HCEC 1CT (cell line): ENCODE measurements at regions not wholly inside any gene's neighbourhood (a gene's known extent, or its start where the extent isn't known, plus 50 kb on each side); places are given as distances from the start of the nearest gene placed in this dataset.
"Not testable (repeated sequence)": the region's sequence is repeated elsewhere in the genome, so short reads cannot be mapped to it uniquely, and the experiment has no call there.

ENCODE experiments used
- DNase-seq: peaks from one replicate; pipeline ENCODE4 v3.0.0-alpha.2; 2017

GRCh38 chr13:80070024-80070703 lies 270.8 kb downstream of the SPRY2 start:
- no peak for DNase-seq

- no peak for DNase-seq
These were observed 271.6 kb downstream of the SPRY2 start for GRCh38 chr13:80069374-80069773.

- DNase-seq = no peak
These were observed 274.9 kb downstream of the SPRY2 start for GRCh38 chr13:80065996-80066395.

GRCh38 chr13:80062416-80062815 lies 278.5 kb downstream of the SPRY2 start:
- DNase-seq = not testable (repeated sequence)

GRCh38 chr13:80059789-80060188 lies 281.1 kb downstream of the SPRY2 start:
- DNase-seq = no peak

- DNase-seq = no peak
These were observed 282.3 kb downstream of the SPRY2 start for GRCh38 chr13:80058626-80059025.

- no peak for DNase-seq
These were observed 285.1 kb downstream of the SPRY2 start for GRCh38 chr13:80055847-80056246.

- peak; percentile 53 for DNase-seq
These were observed 286.1 kb downstream of the SPRY2 start for GRCh38 chr13:80054806-80055205.

GRCh38 chr13:80052286-80052685 lies 288.6 kb downstream of the SPRY2 start:
- no peak for DNase-seq

- DNase-seq = peak; percentile 36
These were observed 290.7 kb downstream of the SPRY2 start for GRCh38 chr13:80050252-80050651.

- DNase-seq = peak; percentile 99
These were observed 292.1 kb downstream of the SPRY2 start for GRCh38 chr13:80048802-80049201.

GRCh38 chr13:80048030-80048429 lies 292.9 kb downstream of the SPRY2 start:
- DNase-seq = no peak

GRCh38 chr13:80047406-80047805 lies 293.5 kb downstream of the SPRY2 start:
- DNase-seq = no peak

GRCh38 chr13:80040981-80041317 lies 300.0 kb downstream of the SPRY2 start:
- no peak for DNase-seq

GRCh38 chr13:80040196-80040980 lies 300.5 kb downstream of the SPRY2 start:
- DNase-seq = peak; percentile 100

GRCh38 chr13:80039000-80039399 lies 301.9 kb downstream of the SPRY2 start:
- no peak for DNase-seq

GRCh38 chr13:80038371-80038770 lies 302.6 kb downstream of the SPRY2 start:
- no peak for DNase-seq

- DNase-seq = peak; percentile 96
These were observed 303.4 kb downstream of the SPRY2 start for GRCh38 chr13:80037505-80037888.

- DNase-seq = no peak
These were observed 304.0 kb downstream of the SPRY2 start for GRCh38 chr13:80036845-80037504.

- no peak for DNase-seq
These were observed 305.8 kb downstream of the SPRY2 start for GRCh38 chr13:80035096-80035495.

GRCh38 chr13:80033951-80034350 lies 307.0 kb downstream of the SPRY2 start:
- no peak for DNase-seq

- DNase-seq = no peak
These were observed 307.6 kb downstream of the SPRY2 start for GRCh38 chr13:80033286-80033685.

GRCh38 chr13:80030491-80030890 lies 310.4 kb downstream of the SPRY2 start:
- peak; percentile 43 for DNase-seq

- no peak for DNase-seq
These were observed 311.8 kb downstream of the SPRY2 start for GRCh38 chr13:80029170-80029569.
